ENCODE measurements at regions not wholly inside any gene's neighbourhood (a gene's known extent, or its start where the extent isn't known, plus 50 kb on each side); places are given as distances from the start of the nearest gene placed in this dataset.
"Not testable (repeated sequence)": the region's sequence is repeated elsewhere in the genome, so short reads cannot be mapped to it uniquely, and the experiment has no call there.

- not testable (repeated sequence) for DNase-seq (ENCODE audit: low spot score)
Measured at GRCh38 chr19:14283813-14284520, 78.0 kb upstream of the ADGRL1 start.

- not testable (repeated sequence) for DNase-seq (ENCODE audit: low spot score)
Measured at GRCh38 chr19:14279270-14279669, 73.3 kb upstream of the ADGRL1 start.

DNA sequence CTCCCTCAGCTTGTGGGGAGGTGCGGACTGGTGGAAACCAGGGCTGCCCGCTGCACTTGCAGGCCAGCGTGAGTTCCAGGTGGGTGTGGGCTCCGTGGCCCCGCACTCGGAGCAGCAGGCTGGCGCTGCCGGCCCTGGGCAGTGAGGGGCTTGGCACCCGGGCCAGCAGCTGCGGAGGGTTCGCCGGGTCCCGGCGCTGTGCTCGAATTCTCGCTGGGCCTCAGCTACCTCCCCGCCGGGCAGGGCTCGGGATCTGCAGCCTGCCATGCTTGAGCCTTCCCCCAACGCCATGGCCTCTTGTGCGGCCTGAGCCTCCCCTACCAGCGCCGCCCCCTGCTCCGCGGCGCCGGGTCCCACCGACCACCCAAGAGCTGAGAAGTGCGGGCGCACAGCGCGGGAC lies 71.6 kb upstream of the ADGRL1 start:
- DNase-seq (ENCODE audit: low spot score) = no peak

GRCh38 chr19:14275823-14276222 lies 69.9 kb upstream of the ADGRL1 start:
- DNase-seq (ENCODE audit: low spot score) = not testable (repeated sequence)

DNA sequence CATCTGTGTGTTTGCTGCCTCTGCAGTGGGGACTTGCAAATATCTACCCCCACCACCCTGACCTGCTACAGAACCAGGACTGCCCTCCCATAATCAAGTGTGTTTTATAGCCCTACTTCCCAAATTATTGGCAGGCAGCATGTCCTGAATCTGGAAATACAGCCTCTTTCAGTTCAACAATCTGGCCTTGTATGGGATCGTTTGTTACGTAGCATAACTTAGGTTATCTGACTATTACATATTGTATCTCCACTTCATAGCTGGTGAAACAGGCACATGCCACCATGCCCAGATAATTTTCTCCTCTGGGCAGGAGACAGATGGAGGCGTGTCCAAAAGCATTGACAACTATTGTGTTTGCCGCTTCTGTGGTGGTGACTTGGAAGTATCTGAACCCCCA lies 66.7 kb upstream of the ADGRL1 start:
- no peak for DNase-seq (ENCODE audit: low spot score)

DNA sequence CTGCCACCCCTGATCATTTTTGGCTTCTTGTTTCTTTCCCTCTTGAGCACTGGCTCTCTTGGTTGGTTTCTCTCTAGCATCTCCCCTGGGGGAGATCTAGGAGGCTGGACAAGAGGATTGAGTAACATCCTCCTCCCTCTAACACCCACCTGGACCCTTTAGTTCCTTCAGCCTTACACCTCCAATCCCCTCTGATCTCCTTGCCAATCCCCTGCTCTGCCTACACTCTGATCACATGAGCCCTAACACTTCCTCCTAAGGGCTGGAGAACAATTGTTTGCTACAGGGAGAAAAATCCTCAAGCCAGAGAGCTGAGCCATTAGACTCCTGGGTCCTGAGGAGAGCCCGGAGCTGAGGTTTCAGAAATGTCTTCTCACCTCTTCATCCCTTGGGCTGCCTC lies 65.9 kb upstream of the ADGRL1 start:
- DNase-seq (ENCODE audit: low spot score) = no peak

DNA sequence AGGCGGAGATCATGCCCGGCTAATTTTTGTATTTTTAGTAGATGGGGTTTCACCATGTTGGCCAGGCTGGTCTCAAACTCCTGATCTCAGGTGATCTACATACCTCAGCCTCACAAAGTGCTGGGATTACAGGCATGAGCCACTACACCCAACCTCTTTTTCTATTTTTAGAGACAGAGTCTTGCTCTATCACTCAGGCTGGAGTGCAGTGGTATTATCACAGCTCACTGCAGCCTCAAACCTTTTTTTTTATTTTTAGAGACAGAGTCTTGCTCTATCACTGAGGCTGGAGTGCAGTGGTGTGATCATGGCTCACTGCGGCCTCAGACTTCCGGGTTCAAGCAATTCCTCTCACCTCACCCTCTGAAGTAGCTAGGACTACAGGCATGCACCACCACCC lies 64.6 kb upstream of the ADGRL1 start:
- not testable (repeated sequence) for DNase-seq (ENCODE audit: low spot score)

DNA sequence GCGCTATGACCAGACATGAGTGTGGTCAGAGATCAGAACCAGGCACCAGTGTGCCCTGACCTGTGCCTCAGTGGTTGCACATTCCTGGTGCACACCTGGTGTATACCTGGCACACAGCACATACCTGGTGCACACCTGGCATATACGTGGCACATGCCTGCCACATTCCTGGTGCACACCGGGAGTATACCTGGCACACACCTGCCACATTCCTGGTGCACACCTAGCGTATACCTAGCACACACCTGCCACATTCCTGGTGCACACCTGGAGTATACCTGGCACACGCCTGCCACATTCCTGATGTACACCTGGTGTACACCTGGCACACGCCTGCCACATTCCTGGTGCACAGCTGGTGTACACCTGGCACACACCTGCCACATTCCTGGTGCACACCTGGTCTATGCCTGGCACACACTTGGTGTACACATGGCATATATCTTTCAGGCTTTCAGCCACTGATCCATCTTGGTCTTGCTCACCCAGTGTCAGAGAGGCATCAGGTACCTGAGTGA lies 61.3 kb upstream of the ADGRL1 start:
- DNase-seq (ENCODE audit: low spot score) = no peak

- DNase-seq (ENCODE audit: low spot score) = not testable (repeated sequence)
Measured at GRCh38 chr19:14266208-14266607, 60.2 kb upstream of the ADGRL1 start.

DNA sequence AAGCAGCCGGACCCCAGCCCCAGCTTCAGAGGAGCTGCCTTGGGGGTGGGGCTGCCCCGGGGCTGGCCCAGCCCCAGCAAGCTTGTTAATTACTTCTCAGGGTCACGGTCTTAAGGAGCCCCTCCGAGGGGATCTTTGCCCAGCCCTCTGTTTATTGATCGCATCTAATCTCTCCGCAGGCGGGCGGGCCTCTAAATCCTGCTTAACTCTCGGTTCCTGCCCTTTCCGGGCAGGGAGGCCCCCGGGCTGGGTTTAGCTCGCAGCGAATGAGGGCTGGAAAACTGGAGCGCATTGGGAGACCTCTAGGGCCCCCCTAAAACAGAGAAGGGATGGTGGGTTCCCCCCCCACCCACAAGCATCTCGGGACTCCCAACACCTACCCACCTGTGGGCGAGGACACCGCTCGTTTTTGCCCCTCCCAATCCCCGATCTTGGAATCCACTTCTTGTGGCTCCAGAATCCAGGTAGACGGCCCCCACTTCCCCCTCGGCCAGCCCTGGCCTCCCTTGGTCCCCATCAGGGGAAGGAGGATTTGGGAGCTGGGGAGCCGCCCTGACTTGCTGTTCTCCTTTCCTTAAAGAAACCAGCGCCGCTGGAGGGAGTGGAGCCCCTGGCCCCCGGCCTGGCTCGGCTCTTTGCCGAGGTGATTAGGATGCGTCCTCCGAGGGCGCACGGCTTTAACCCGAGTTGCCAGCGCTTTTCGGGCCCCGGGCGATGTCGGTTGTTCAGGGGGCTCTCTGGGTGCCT lies 59.5 kb upstream of the ADGRL1 start:
- peak; percentile 70 for DNase-seq (ENCODE audit: low spot score)

DNA sequence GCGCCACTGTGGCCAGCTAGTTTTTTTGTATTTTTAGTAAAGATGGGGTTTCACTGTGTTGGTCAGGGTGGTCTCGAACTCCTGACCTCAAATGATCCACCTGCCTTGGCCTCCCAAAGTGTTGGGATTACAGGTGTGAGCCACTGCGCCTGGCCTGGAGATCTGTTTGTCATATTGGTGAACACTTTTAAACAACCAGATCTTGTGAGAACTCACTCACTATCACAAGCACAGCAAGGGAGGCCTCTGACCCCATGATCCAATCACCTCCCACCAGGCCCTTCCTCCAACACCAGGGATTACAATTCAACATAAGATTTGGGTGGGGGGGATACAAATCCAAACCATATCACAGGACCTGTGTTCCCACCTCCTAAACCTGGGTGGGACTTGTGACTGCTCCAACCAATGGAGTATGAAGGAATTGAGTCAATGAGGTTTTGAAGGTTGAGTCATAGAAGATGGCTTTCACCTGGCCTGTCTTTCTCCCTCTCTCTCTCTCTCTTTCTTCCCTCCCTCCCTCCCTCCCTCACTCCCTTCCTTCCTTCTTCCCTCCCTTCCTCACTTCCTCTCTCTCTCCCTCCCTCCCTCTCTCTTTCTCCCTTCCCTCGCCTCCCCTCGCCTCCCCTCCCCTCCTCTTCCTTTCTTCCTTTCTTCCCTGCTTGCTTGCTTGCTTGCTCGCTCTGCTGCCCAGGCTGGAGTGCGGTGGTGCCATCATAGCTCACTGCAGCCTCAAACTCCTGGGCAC lies 50.1 kb upstream of the ADGRL1 start:
- DNase-seq (ENCODE audit: low spot score) = not testable (repeated sequence)

Measured in iPS-NIHi11 (cell line).